Stimulated activated naive CD8-positive, alpha-beta T cell treated with anti-CD3 and anti-CD28 coated beads, Interleukin-15, Interleukin-2, amounts not matched to agents 100 U/mL and 50 U/mL, for 24 hours (primary cell): ENCODE measurements at regions not wholly inside any gene's neighbourhood (a gene's known extent, or its start where the extent isn't known, plus 50 kb on each side); places are given as distances from the start of the nearest gene placed in this dataset.
"Not testable (repeated sequence)": the region's sequence is repeated elsewhere in the genome, so short reads cannot be mapped to it uniquely, and the experiment has no call there.

Source experiments
- ATAC-seq: fragments of 150-1000 bp; cut with Tn5 transposase; one replicate; pipeline ENCODE4 v1.10.0; 2021
- DNase-seq: peaks from one replicate; pipeline ENCODE4 v3.0.0; 2021

GRCh38 chr2:48045613-48046012 lies 139.3 kb upstream of the FBXO11 start:
- ATAC-seq (no peak), DNase-seq (no peak)

- ATAC-seq (no peak), DNase-seq (no peak)
Observed at GRCh38 chr2:48048476-48049171, 142.3 kb upstream of the FBXO11 start.

GRCh38 chr2:48049371-48049770 lies 143.1 kb upstream of the FBXO11 start:
- no peak for ATAC-seq
- DNase-seq, result no peak

- DNase-seq (no peak), ATAC-seq (no peak)
Observed at GRCh38 chr2:48050711-48051110, 144.4 kb upstream of the FBXO11 start.

- ATAC-seq (no peak), DNase-seq (no peak)
Observed at GRCh38 chr2:48059975-48060374, 153.7 kb upstream of the FBXO11 start.

- ATAC-seq, result not testable (repeated sequence)
Observed at GRCh38 chr2:48061656-48062055, 155.4 kb upstream of the FBXO11 start.

GRCh38 chr2:48065096-48065495 lies 158.8 kb upstream of the FBXO11 start:
- DNase-seq (no peak), ATAC-seq (no peak)

More at GRCh38 chr2:48061656-48062055, 155.4 kb upstream of the FBXO11 start:
- DNase-seq, result not testable (repeated sequence)

- no peak for DNase-seq
- ATAC-seq, result no peak
Observed at GRCh38 chr2:48066000-48066399, 159.7 kb upstream of the FBXO11 start.

GRCh38 chr2:48069769-48070168 lies 163.5 kb upstream of the FBXO11 start:
- no peak for DNase-seq
- no peak for ATAC-seq

GRCh38 chr2:48070415-48070814 lies 164.1 kb upstream of the FBXO11 start:
- ATAC-seq (no peak), DNase-seq (no peak)

- DNase-seq, result no peak
- ATAC-seq, result no peak
Observed at GRCh38 chr2:48072583-48072982, 166.3 kb upstream of the FBXO11 start.

- ATAC-seq (no peak), DNase-seq (no peak)
Observed at GRCh38 chr2:48075631-48076030, 169.3 kb upstream of the FBXO11 start.

GRCh38 chr2:48080534-48081316 lies 174.4 kb upstream of the FBXO11 start:
- DNase-seq (no peak), ATAC-seq (no peak)

- DNase-seq, result no peak
- no peak for ATAC-seq
Observed at GRCh38 chr2:48081317-48081628, 175.0 kb upstream of the FBXO11 start.

GRCh38 chr2:48085888-48086287 lies 179.6 kb upstream of the FBXO11 start:
- DNase-seq (no peak), ATAC-seq (no peak)

- ATAC-seq, result no peak
- no peak for DNase-seq
Observed at GRCh38 chr2:48088994-48089393, 182.7 kb upstream of the FBXO11 start.

GRCh38 chr2:48089644-48090043 lies 183.3 kb upstream of the FBXO11 start:
- no peak for DNase-seq
- ATAC-seq, result no peak

- DNase-seq (no peak), ATAC-seq (no peak)
Observed at GRCh38 chr2:48092846-48093803, 186.8 kb upstream of the FBXO11 start.

- not testable (repeated sequence) for ATAC-seq
Observed at GRCh38 chr2:48096765-48097164, 190.5 kb upstream of the FBXO11 start.

GRCh38 chr2:48098539-48098938 lies 192.2 kb upstream of the FBXO11 start:
- ATAC-seq (no peak), DNase-seq (no peak)

More at GRCh38 chr2:48096765-48097164, 190.5 kb upstream of the FBXO11 start:
- not testable (repeated sequence) for DNase-seq

GRCh38 chr2:48104418-48104817 lies 198.1 kb upstream of the FBXO11 start:
- no peak for ATAC-seq
- no peak for DNase-seq

GRCh38 chr2:48105848-48106247 lies 199.6 kb upstream of the FBXO11 start:
- DNase-seq, result no peak
- no peak for ATAC-seq
